Esophagus muscularis mucosa (tissue), 3 donors: ENCODE measurements at regions not wholly inside any gene's neighbourhood (a gene's known extent, or its start where the extent isn't known, plus 50 kb on each side); places are given as distances from the start of the nearest gene placed in this dataset.

Experiments
- POLR2A ChIP-seq: fragments of 450-650 bp; IDR thresholded peaks from one replicate; pipeline ENCODE4 v1.6.1; 2017; ENCODE audit warnings: antibody characterized with exemption, moderate library complexity, mild to moderate bottlenecking, low read depth
- POLR2AphosphoS5 ChIP-seq, 2 donors: sonication (generic); formaldehyde crosslinking; IDR thresholded peaks; one replicate each; pipeline ENCODE4 v1.6.1; 2017; ENCODE audit warnings: antibody characterized with exemption in 2 of 2
- TF ChIP-seq, protein P1 (sequence below), 3 experiments: fragments of 200-600 bp in 2 of 3; fragments of 450-650 bp in 1 of 3; sonication (generic) in 2 of 3; IDR thresholded peaks; one replicate each; pipeline ENCODE4 v1.5.1; 2017 to 2019; ENCODE audit warnings: antibody characterized with exemption in 3 of 3, mild to moderate bottlenecking in 2 of 3, moderate library complexity in 1 of 3

DNA sequence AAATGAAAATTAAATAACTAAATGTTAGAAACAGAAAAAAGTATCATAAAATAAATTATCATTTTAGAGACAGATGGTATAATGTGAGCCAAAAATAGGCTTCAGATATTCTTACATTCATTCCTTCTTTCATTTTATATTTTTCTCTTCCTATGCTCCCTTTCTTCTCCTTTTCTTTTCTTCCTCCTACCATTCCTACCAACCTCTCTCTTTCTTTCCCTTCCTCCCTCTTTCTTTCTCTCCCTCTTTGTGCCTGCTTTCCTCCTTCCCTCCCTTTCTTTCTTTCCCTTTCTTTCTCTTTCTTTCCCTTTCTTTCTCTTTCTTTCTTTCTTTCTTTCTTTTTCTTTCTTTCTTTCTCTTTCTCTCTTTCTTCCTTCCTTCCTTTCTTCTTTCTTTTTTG, 275.6 kb upstream of the ELAC2 start:
- TF ChIP-seq, protein P1, sequence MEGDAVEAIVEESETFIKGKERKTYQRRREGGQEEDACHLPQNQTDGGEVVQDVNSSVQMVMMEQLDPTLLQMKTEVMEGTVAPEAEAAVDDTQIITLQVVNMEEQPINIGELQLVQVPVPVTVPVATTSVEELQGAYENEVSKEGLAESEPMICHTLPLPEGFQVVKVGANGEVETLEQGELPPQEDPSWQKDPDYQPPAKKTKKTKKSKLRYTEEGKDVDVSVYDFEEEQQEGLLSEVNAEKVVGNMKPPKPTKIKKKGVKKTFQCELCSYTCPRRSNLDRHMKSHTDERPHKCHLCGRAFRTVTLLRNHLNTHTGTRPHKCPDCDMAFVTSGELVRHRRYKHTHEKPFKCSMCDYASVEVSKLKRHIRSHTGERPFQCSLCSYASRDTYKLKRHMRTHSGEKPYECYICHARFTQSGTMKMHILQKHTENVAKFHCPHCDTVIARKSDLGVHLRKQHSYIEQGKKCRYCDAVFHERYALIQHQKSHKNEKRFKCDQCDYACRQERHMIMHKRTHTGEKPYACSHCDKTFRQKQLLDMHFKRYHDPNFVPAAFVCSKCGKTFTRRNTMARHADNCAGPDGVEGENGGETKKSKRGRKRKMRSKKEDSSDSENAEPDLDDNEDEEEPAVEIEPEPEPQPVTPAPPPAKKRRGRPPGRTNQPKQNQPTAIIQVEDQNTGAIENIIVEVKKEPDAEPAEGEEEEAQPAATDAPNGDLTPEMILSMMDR (IDR thresholded peaks at IDR 0.05) = no peak
- TF ChIP-seq POLR2A = no peak
- TF ChIP-seq POLR2AphosphoS5 (IDR thresholded peaks at IDR 0.05) = no peak
